Progenitor cell of endocrine pancreas (in vitro differentiated cells): ENCODE measurements at regions not wholly inside any gene's neighbourhood (a gene's known extent, or its start where the extent isn't known, plus 50 kb on each side); places are given as distances from the start of the nearest gene placed in this dataset.
"Not testable (repeated sequence)": the region's sequence is repeated elsewhere in the genome, so short reads cannot be mapped to it uniquely, and the experiment has no call there.

ENCODE experiments used
- DNase-seq: peaks from one replicate; pipeline ENCODE4 v3.0.0; 2021; ENCODE audit warnings: low spot score; ENCODE audit not compliant: unreplicated experiment
- H3K27ac Mint-ChIP-seq: 2 replicates; pipeline ENCODE4 v1.8.0; 2021; ENCODE audit warnings: mild to moderate bottlenecking, moderate library complexity, mixed read lengths
- H3K27me3 Mint-ChIP-seq: 2 replicates; pipeline ENCODE4 v1.8.0; 2021; ENCODE audit warnings: mixed read lengths
- H3K36me3 Mint-ChIP-seq: 2 replicates; pipeline ENCODE4 v1.8.0; 2022; ENCODE audit warnings: mixed read lengths; ENCODE audit not compliant: insufficient read depth
- H3K4me1 Mint-ChIP-seq: 2 replicates; pipeline ENCODE4 v1.8.0; 2021; ENCODE audit warnings: low read depth, mixed read lengths
- H3K4me3 Mint-ChIP-seq: 2 replicates; pipeline ENCODE4 v1.8.0; 2021; ENCODE audit warnings: low read depth, mild to moderate bottlenecking, moderate library complexity, mixed read lengths
- H3K9me3 Mint-ChIP-seq: 2 replicates; pipeline ENCODE4 v1.8.0; 2021; ENCODE audit warnings: low read depth, mixed read lengths
- CTCF ChIP-seq: fragments of 200-600 bp; sonication (generic); IDR thresholded peaks from one replicate; pipeline ENCODE4 v1.5.0; 2021; ENCODE audit warnings: antibody characterized with exemption, mild to moderate bottlenecking; ENCODE audit not compliant: unreplicated experiment

GRCh38 chr10:64115471-64115870 lies 594.3 kb downstream of the REEP3 start:
- TF ChIP-seq CTCF, result no peak
- peaks cover 4% of the 10 kb centered on the region for H3K9me3 Mint-ChIP-seq
- H3K27me3 Mint-ChIP-seq, result no peaks in the 10 kb centered on the region
- no peak overlapping the region for H3K27ac Mint-ChIP-seq
- no peak overlapping the region for H3K4me3 Mint-ChIP-seq
- no peak for DNase-seq
- no peaks in the 10 kb centered on the region for H3K36me3 Mint-ChIP-seq
- peaks cover 7% of the 10 kb centered on the region for H3K4me1 Mint-ChIP-seq

GRCh38 chr10:64115908-64116643 lies 594.9 kb downstream of the REEP3 start:
- no peaks in the 10 kb centered on the region for H3K36me3 Mint-ChIP-seq
- DNase-seq, result no peak
- peak; percentile 59 for TF ChIP-seq CTCF
- H3K4me3 Mint-ChIP-seq, result no peak overlapping the region
- no peak overlapping the region for H3K27ac Mint-ChIP-seq
- peaks cover 4% of the 10 kb centered on the region for H3K9me3 Mint-ChIP-seq
- no peaks in the 10 kb centered on the region for H3K27me3 Mint-ChIP-seq
- H3K4me1 Mint-ChIP-seq, result peaks cover 7% of the 10 kb centered on the region

- H3K27me3 Mint-ChIP-seq, result no peaks in the 10 kb centered on the region
- no peak for DNase-seq
- H3K9me3 Mint-ChIP-seq, result peaks cover 6% of the 10 kb centered on the region
- H3K36me3 Mint-ChIP-seq, result no peaks in the 10 kb centered on the region
- peaks cover 4% of the 10 kb centered on the region for H3K4me1 Mint-ChIP-seq
- H3K27ac Mint-ChIP-seq, result no peak overlapping the region
- TF ChIP-seq CTCF, result no peak
- no peak overlapping the region for H3K4me3 Mint-ChIP-seq
Measured at GRCh38 chr10:64116707-64117106, 595.5 kb downstream of the REEP3 start.

- DNase-seq, result no peak
- peaks cover 8% of the 10 kb centered on the region for H3K9me3 Mint-ChIP-seq
- H3K27me3 Mint-ChIP-seq, result no peaks in the 10 kb centered on the region
- H3K36me3 Mint-ChIP-seq, result no peaks in the 10 kb centered on the region
- H3K4me3 Mint-ChIP-seq, result no peak overlapping the region
- H3K4me1 Mint-ChIP-seq, result peaks cover 4% of the 10 kb centered on the region
- no peak for TF ChIP-seq CTCF
- no peak overlapping the region for H3K27ac Mint-ChIP-seq
Measured at GRCh38 chr10:64118736-64119135, 597.5 kb downstream of the REEP3 start.

GRCh38 chr10:64120301-64120980 lies 599.2 kb downstream of the REEP3 start:
- H3K4me3 Mint-ChIP-seq, H3K27me3 Mint-ChIP-seq, H3K9me3 Mint-ChIP-seq, DNase-seq, H3K4me1 Mint-ChIP-seq, H3K36me3 Mint-ChIP-seq, H3K27ac Mint-ChIP-seq: not testable (repeated sequence)

GRCh38 chr10:64130152-64130551 lies 609.0 kb downstream of the REEP3 start:
- H3K27me3 Mint-ChIP-seq, result no peaks in the 10 kb centered on the region
- no peak overlapping the region for H3K4me3 Mint-ChIP-seq
- H3K9me3 Mint-ChIP-seq, result peaks cover 3% of the 10 kb centered on the region
- TF ChIP-seq CTCF, result peak; percentile 13
- no peak overlapping the region for H3K27ac Mint-ChIP-seq
- no peak for DNase-seq
- H3K4me1 Mint-ChIP-seq, result no peaks in the 10 kb centered on the region
- H3K36me3 Mint-ChIP-seq, result no peaks in the 10 kb centered on the region
